ENCODE measurements at regions not wholly inside any gene's neighbourhood (a gene's known extent, or its start where the extent isn't known, plus 50 kb on each side); places are given as distances from the start of the nearest gene placed in this dataset.

DNA sequence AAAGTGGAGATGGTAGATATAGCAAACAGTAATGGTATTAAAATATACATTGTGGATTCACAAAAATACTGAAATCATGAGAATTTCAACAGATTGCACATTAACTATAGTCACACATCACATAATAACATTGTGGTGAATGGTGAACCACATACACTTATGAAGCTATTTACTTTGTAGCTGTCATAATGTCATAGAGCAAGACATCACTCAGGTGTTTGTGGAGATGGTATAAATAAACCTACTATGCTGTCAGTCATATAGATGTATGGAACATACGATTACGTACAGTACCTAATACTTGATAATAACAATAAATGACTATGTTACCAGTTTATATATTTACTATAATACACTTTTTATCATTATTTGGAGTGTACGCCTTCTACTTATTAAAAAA, 1416.0 kb upstream of the ALCAM start (continued):
- TF ChIP-seq RNF2 (IDR thresholded peaks at IDR 0.05; ENCODE audit: borderline replicate concordance, low read depth, low read length, missing control alignments, poor library complexity, severe bottlenecking) = no peak
- TF ChIP-seq, protein P1, sequence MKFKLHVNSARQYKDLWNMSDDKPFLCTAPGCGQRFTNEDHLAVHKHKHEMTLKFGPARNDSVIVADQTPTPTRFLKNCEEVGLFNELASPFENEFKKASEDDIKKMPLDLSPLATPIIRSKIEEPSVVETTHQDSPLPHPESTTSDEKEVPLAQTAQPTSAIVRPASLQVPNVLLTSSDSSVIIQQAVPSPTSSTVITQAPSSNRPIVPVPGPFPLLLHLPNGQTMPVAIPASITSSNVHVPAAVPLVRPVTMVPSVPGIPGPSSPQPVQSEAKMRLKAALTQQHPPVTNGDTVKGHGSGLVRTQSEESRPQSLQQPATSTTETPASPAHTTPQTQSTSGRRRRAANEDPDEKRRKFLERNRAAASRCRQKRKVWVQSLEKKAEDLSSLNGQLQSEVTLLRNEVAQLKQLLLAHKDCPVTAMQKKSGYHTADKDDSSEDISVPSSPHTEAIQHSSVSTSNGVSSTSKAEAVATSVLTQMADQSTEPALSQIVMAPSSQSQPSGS (IDR thresholded peaks at IDR 0.05; ENCODE audit: low read length) = no peak
- TF ChIP-seq CHD1 (IDR thresholded peaks at IDR 0.05; ENCODE audit: low read depth, low read length) = no peak
- no peak for TF ChIP-seq SIX5 (IDR thresholded peaks at IDR 0.05; ENCODE audit: low read depth, low read length)
- TF ChIP-seq YY1 (IDR thresholded peaks at IDR 0.05; ENCODE audit: low read depth, low read length) = no peak
- TF ChIP-seq SP4 (IDR thresholded peaks at IDR 0.05; ENCODE audit: low read length) = no peak
- TF ChIP-seq, protein P2, sequence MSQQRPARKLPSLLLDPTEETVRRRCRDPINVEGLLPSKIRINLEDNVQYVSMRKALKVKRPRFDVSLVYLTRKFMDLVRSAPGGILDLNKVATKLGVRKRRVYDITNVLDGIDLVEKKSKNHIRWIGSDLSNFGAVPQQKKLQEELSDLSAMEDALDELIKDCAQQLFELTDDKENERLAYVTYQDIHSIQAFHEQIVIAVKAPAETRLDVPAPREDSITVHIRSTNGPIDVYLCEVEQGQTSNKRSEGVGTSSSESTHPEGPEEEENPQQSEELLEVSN (IDR thresholded peaks at IDR 0.05) = no peak
